Nephron progenitor cell (in vitro differentiated cells): ENCODE measurements at regions not wholly inside any gene's neighbourhood (a gene's known extent, or its start where the extent isn't known, plus 50 kb on each side); places are given as distances from the start of the nearest gene placed in this dataset.

ENCODE experiments used
- DNase-seq: peaks from one replicate; pipeline ENCODE4 v3.0.0; 2021
- H3K27ac Mint-ChIP-seq: 2 replicates; pipeline ENCODE4 v1.8.0; 2021; ENCODE audit warnings: mild to moderate bottlenecking, moderate library complexity, mixed read lengths
- H3K27me3 Mint-ChIP-seq: 2 replicates; pipeline ENCODE4 v1.8.0; 2021; ENCODE audit warnings: mild to moderate bottlenecking, low read depth, mixed read lengths; ENCODE audit not compliant: poor library complexity
- H3K36me3 Mint-ChIP-seq: 2 replicates; pipeline ENCODE4 v1.8.0; 2021; ENCODE audit warnings: low read depth, mixed read lengths
- H3K4me1 Mint-ChIP-seq: 2 replicates; pipeline ENCODE4 v1.8.0; 2021; ENCODE audit warnings: mixed read lengths
- H3K4me3 Mint-ChIP-seq: 2 replicates; pipeline ENCODE4 v1.8.0; 2021; ENCODE audit warnings: mild to moderate bottlenecking, moderate library complexity, mixed read lengths
- H3K9me3 Mint-ChIP-seq: 2 replicates; pipeline ENCODE4 v1.8.0; 2021; ENCODE audit warnings: mild to moderate bottlenecking, moderate library complexity, mixed read lengths
- TF ChIP-seq, protein P1 (sequence below): fragments of 200-600 bp; sonication (generic); IDR thresholded peaks from 2 replicates; pipeline ENCODE4 v1.5.0; 2021; ENCODE audit warnings: antibody characterized with exemption

DNA sequence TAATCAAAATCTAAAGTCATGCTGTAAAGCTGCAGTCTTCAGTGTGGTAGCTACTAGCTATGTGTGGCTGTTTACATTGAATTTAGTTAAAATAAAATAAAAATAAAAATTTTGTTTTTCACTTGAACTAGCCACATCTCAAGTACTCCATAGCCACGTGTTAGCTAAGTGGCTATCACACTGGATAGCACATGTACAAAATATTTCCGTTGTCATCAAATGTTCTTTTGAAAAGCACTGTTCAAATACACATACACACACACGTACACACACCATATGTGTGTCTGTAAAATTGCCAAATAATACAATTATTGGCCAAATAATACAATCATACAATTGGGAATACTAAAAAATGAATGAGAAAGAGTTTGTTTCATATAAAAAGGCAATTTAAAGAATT, 778.2 kb upstream of the FLRT2 start:
- TF ChIP-seq, protein P1, sequence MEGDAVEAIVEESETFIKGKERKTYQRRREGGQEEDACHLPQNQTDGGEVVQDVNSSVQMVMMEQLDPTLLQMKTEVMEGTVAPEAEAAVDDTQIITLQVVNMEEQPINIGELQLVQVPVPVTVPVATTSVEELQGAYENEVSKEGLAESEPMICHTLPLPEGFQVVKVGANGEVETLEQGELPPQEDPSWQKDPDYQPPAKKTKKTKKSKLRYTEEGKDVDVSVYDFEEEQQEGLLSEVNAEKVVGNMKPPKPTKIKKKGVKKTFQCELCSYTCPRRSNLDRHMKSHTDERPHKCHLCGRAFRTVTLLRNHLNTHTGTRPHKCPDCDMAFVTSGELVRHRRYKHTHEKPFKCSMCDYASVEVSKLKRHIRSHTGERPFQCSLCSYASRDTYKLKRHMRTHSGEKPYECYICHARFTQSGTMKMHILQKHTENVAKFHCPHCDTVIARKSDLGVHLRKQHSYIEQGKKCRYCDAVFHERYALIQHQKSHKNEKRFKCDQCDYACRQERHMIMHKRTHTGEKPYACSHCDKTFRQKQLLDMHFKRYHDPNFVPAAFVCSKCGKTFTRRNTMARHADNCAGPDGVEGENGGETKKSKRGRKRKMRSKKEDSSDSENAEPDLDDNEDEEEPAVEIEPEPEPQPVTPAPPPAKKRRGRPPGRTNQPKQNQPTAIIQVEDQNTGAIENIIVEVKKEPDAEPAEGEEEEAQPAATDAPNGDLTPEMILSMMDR = no peak
- Mint-ChIP-seq H3K9me3 (peaks cover 4% of the 10 kb centered on the region), H3K27me3 (no peaks in the 10 kb centered on the region), H3K36me3 (no peaks in the 10 kb centered on the region), H3K4me3 (no peak overlapping the region), H3K4me1 (no peaks in the 10 kb centered on the region), H3K27ac (no peak overlapping the region)
- DNase-seq = no peak

DNA sequence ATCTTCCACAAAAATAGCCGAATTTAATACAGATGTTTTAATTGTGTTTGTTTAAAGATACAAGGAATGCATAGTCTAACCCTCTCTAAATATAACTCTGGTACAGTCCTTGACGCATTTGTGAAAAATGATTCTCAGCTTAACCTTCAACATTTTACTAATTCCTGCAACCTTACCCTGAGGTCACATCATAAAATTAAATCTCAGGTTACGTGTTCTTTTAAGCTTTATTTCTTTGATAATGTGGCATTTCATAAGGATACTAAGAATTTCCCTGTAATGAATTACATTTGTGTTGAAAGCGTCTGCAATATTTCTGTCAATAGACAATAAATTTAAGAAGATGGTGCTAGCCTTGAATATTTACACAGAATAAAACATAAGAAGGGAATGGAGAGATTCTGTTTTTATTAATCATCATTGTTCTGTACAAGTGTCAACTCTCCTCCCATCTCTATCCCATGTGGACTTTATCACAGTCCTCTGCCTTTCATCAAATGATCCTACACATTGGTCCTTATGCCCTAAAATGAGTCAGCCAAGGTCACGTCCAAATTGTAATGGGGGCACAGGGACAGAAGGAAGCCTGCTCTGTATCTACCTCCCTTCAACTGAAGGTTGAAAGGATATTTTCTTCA, 769.3 kb upstream of the FLRT2 start:
- H3K4me1 Mint-ChIP-seq = no peaks in the 10 kb centered on the region
- H3K27ac Mint-ChIP-seq = no peak overlapping the region
- no peaks in the 10 kb centered on the region for H3K27me3 Mint-ChIP-seq
- TF ChIP-seq, protein P1 = no peak
- H3K4me3 Mint-ChIP-seq = no peak overlapping the region
- no peaks in the 10 kb centered on the region for H3K36me3 Mint-ChIP-seq
- no peak for DNase-seq
- H3K9me3 Mint-ChIP-seq = peaks cover 16% of the 10 kb centered on the region

DNA sequence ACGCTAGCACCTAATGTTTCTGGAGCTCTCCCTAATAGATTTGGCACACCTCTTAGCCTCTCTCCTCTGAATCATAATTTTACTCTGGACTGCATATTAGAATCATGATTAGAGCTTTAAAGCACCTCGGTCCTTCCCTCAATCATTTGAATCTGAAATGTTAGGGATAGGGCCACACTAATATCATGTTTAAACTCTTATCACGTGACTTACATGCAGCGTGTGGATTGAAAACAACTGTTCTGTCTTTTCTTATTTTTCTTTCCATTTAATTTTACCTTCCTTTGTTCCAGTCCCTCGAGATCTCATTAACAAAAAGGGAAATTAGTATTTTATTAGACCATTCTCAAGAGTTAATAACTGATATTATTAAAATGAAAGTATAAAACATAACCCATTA, 762.5 kb upstream of the FLRT2 start:
- TF ChIP-seq, protein P1 = no peak
- Mint-ChIP-seq H3K9me3 (peaks cover 22% of the 10 kb centered on the region), H3K36me3 (no peaks in the 10 kb centered on the region), H3K4me1 (no peaks in the 10 kb centered on the region), H3K4me3 (no peak overlapping the region), H3K27ac (no peak overlapping the region), H3K27me3 (no peaks in the 10 kb centered on the region)
- no peak for DNase-seq

DNA sequence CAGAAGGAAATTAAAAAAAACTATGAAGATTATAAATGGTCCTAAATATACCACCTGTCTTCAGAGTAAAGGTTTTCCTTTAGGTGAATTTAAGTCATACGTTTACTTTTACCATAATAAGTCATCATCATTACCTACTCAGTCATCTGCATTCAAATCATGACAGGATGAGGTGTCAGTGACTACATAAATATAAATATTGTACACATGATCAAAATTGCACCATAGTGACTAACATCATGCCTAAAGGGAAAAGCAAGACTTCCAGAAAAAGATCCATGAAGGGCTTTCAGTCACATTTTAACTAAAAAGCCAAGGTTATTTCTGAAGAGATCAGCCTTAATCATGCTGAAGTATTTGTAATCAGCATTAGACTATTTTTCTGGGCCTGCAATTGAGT, 759.9 kb upstream of the FLRT2 start:
- Mint-ChIP-seq H3K9me3 (peaks cover 18% of the 10 kb centered on the region), H3K27ac (no peak overlapping the region), H3K27me3 (no peaks in the 10 kb centered on the region), H3K36me3 (no peaks in the 10 kb centered on the region), H3K4me1 (no peaks in the 10 kb centered on the region), H3K4me3 (no peak overlapping the region)
- no peak for DNase-seq
- TF ChIP-seq, protein P1 = no peak

DNA sequence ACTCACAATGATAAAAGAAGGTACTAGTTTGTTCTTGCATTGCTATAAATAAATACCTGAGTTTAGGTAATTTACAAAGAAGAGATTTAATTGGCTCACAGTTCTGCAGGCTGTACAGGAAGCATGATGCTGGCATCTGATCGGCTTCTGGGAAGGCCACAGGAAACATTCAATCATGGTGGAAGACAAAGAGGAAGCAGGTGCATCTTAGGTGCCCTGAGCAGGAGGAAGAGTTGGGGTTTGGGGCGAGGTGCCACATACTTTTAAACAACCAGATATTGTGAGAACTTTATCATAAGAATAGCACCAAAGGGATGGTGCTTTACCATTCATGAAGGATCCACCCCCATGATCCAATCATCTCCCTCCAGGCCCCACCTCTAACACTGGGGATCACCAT, 752.6 kb upstream of the FLRT2 start:
- DNase-seq = no peak
- Mint-ChIP-seq H3K4me3 (no peak overlapping the region), H3K4me1 (no peaks in the 10 kb centered on the region), H3K36me3 (no peaks in the 10 kb centered on the region), H3K27me3 (no peaks in the 10 kb centered on the region), H3K27ac (no peak overlapping the region), H3K9me3 (peaks cover 10% of the 10 kb centered on the region)
- TF ChIP-seq, protein P1 = no peak

DNA sequence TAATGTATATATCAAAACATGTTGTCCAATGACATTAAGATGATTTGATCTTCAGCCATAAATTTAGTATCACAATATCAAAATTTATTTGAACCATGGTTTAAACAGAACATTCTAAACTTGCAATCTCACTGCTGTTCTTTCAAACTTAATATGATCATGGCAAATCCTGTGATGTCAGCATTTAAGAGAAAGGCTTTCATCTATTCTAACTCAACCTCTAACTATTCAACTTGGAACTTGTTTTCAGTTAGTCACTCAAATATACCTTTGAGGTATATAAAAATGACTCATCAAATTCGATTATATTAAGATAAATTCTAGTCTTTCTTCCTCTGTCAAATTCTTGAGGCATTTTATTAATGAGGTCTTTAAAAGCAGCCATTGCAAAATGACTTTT, 747.0 kb upstream of the FLRT2 start:
- Mint-ChIP-seq H3K27me3 (no peaks in the 10 kb centered on the region), H3K36me3 (no peaks in the 10 kb centered on the region), H3K4me3 (no peak overlapping the region), H3K4me1 (no peaks in the 10 kb centered on the region), H3K27ac (no peak overlapping the region), H3K9me3 (peaks cover 12% of the 10 kb centered on the region)
- TF ChIP-seq, protein P1 = no peak
- no peak for DNase-seq
